ENCODE measurements at regions not wholly inside any gene's neighbourhood (a gene's known extent, or its start where the extent isn't known, plus 50 kb on each side); places are given as distances from the start of the nearest gene placed in this dataset.

- no peak for TF ChIP-seq CTCF (conservative IDR thresholded peaks at IDR 0.05)
- Mint-ChIP-seq H3K4me1 (ENCODE audit: unreplicated experiment) (no peaks in the 10 kb centered on the region), H3K4me3 (no peak overlapping the region), H3K36me3 (no peaks in the 10 kb centered on the region), H3K9me3 (peaks cover 3% of the 10 kb centered on the region), H3K27me3 (peaks cover 2% of the 10 kb centered on the region), H3K27ac (no peak overlapping the region)
- no peak for DNase-seq (ENCODE audit: extremely low spot score, unreplicated experiment)
These were observed 164.2 kb upstream of the ATXN1 start for GRCh38 chr6:16925461-16925860.

- Mint-ChIP-seq H3K27ac (no peak overlapping the region), H3K27me3 (peaks cover 2% of the 10 kb centered on the region), H3K4me1 (ENCODE audit: unreplicated experiment) (no peaks in the 10 kb centered on the region), H3K9me3 (peaks cover 3% of the 10 kb centered on the region), H3K36me3 (no peaks in the 10 kb centered on the region), H3K4me3 (no peak overlapping the region)
- no peak for TF ChIP-seq CTCF (conservative IDR thresholded peaks at IDR 0.05)
- no peak for DNase-seq (ENCODE audit: extremely low spot score, unreplicated experiment)
These were observed 161.0 kb upstream of the ATXN1 start for GRCh38 chr6:16922282-16922681.

GRCh38 chr6:16921399-16922110, 160.3 kb upstream of the ATXN1 start:
- Mint-ChIP-seq H3K27me3 (peaks cover 2% of the 10 kb centered on the region), H3K36me3 (no peaks in the 10 kb centered on the region), H3K27ac (no peak overlapping the region), H3K4me3 (no peak overlapping the region), H3K4me1 (ENCODE audit: unreplicated experiment) (no peaks in the 10 kb centered on the region), H3K9me3 (peaks cover 3% of the 10 kb centered on the region)
- no peak for TF ChIP-seq CTCF (conservative IDR thresholded peaks at IDR 0.05)
- DNase-seq (ENCODE audit: extremely low spot score, unreplicated experiment) = no peak

GRCh38 chr6:16918586-16918985, 157.3 kb upstream of the ATXN1 start:
- Mint-ChIP-seq H3K27ac (no peak overlapping the region), H3K27me3 (no peaks in the 10 kb centered on the region), H3K4me1 (ENCODE audit: unreplicated experiment) (no peaks in the 10 kb centered on the region), H3K36me3 (no peaks in the 10 kb centered on the region), H3K4me3 (no peak overlapping the region), H3K9me3 (no peaks in the 10 kb centered on the region)
- no peak for DNase-seq (ENCODE audit: extremely low spot score, unreplicated experiment)
- no peak for TF ChIP-seq CTCF (conservative IDR thresholded peaks at IDR 0.05)

GRCh38 chr6:16914184-16914583, 152.9 kb upstream of the ATXN1 start:
- Mint-ChIP-seq H3K4me3 (no peak overlapping the region), H3K9me3 (no peaks in the 10 kb centered on the region), H3K36me3 (no peaks in the 10 kb centered on the region), H3K27me3 (no peaks in the 10 kb centered on the region), H3K27ac (no peak overlapping the region), H3K4me1 (ENCODE audit: unreplicated experiment) (peaks cover 3% of the 10 kb centered on the region)
- TF ChIP-seq CTCF (conservative IDR thresholded peaks at IDR 0.05) = no peak
- DNase-seq (ENCODE audit: extremely low spot score, unreplicated experiment) = no peak

Measured in type B pancreatic cell (in vitro differentiated cells).